AML-193 (cell line): ENCODE measurements at regions not wholly inside any gene's neighbourhood (a gene's known extent, or its start where the extent isn't known, plus 50 kb on each side); places are given as distances from the start of the nearest gene placed in this dataset.
"Not testable (repeated sequence)": the region's sequence is repeated elsewhere in the genome, so short reads cannot be mapped to it uniquely, and the experiment has no call there.

Experiments
- DNase-seq, 2 experiments: peaks; one replicate each; lab custom pipeline; 2025; lab: John Stamatoyannopoulos, UW

- no peak for DNase-seq
Observed at GRCh38 chr4:183816077-183816476, 89.0 kb upstream of the STOX2 start.

- no peak for DNase-seq
Observed at GRCh38 chr4:183816882-183817509, 88.1 kb upstream of the STOX2 start.

- not testable (repeated sequence) for DNase-seq
Observed at GRCh38 chr4:183818591-183818990, 86.5 kb upstream of the STOX2 start.

- DNase-seq: no peak
Observed at GRCh38 chr4:183821076-183821853, 83.8 kb upstream of the STOX2 start.

- no peak for DNase-seq
Observed at GRCh38 chr4:183823434-183823833, 81.7 kb upstream of the STOX2 start.

- no peak for DNase-seq
Observed at GRCh38 chr4:183825346-183825745, 79.8 kb upstream of the STOX2 start.

- no peak for DNase-seq
Observed at GRCh38 chr4:183826461-183826860, 78.6 kb upstream of the STOX2 start.

GRCh38 chr4:183828125-183828524, 77.0 kb upstream of the STOX2 start:
- DNase-seq: no peak

GRCh38 chr4:183828839-183829238, 76.3 kb upstream of the STOX2 start:
- DNase-seq: no peak

GRCh38 chr4:183830438-183830985, 74.6 kb upstream of the STOX2 start:
- DNase-seq: no peak

- no peak for DNase-seq
Observed at GRCh38 chr4:183831026-183831446, 74.1 kb upstream of the STOX2 start.

- DNase-seq: peak in 1 of 2 experiments; percentile 1
Observed at GRCh38 chr4:183831683-183832082, 73.4 kb upstream of the STOX2 start.

- DNase-seq: no peak
Observed at GRCh38 chr4:183832776-183833450, 72.2 kb upstream of the STOX2 start.

GRCh38 chr4:183834252-183834651, 70.9 kb upstream of the STOX2 start:
- DNase-seq: no peak

- no peak for DNase-seq
Observed at GRCh38 chr4:183837222-183837621, 67.9 kb upstream of the STOX2 start.

- peak; percentile 9 to 23 for DNase-seq
Observed at GRCh38 chr4:183838987-183839712, 66.0 kb upstream of the STOX2 start.

- peak; percentile 47 to 56 for DNase-seq
Observed at GRCh38 chr4:183840311-183840710, 64.8 kb upstream of the STOX2 start.

GRCh38 chr4:183841001-183841400, 64.1 kb upstream of the STOX2 start:
- DNase-seq: no peak

- DNase-seq: no peak
Observed at GRCh38 chr4:183842129-183842528, 63.0 kb upstream of the STOX2 start.

- DNase-seq: no peak
Observed at GRCh38 chr4:183843248-183843671, 61.8 kb upstream of the STOX2 start.

- DNase-seq: no peak
Observed at GRCh38 chr4:183846951-183847350, 58.2 kb upstream of the STOX2 start.

- DNase-seq: no peak
Observed at GRCh38 chr4:183848805-183849204, 56.3 kb upstream of the STOX2 start.
